GM18951 (cell line): ENCODE measurements at regions not wholly inside any gene's neighbourhood (a gene's known extent, or its start where the extent isn't known, plus 50 kb on each side); places are given as distances from the start of the nearest gene placed in this dataset.
"Not testable (repeated sequence)": the region's sequence is repeated elsewhere in the genome, so short reads cannot be mapped to it uniquely, and the experiment has no call there.

ENCODE experiments used
- POLR2A ChIP-seq: IDR thresholded peaks from 4 replicates; pipeline ENCODE4 v1.6.1; 2011; ENCODE audit warnings: mild to moderate bottlenecking; ENCODE audit not compliant: insufficient read length, insufficient read depth; ENCODE audit errors: extremely low read depth
- in situ Hi-C: fragments of 300-500 bp; cut with MboI; formaldehyde crosslinking; loops from one replicate; pipeline ENCODE4 v1.12.0; 2022; ENCODE audit warnings: low sequenced_read_pairs, mixed read lengths, inconsistent platforms; ENCODE audit not compliant: unreplicated experiment

DNA sequence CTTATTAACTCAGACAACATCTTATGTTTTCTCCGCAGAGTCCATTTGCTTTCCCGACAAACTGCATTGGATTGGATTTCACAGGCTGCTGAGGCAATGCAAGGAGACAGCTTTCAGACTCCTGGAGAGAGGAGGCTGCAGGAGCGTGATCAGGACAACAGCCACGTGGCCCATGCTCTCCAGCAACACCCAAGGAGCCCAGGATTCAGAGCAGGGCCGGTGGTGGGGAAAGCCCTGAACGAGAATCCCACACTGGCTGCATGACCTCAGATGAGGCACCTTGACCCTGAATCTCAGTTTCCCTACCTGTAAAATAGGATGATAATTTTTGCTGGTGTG, 78.3 kb upstream of the NFASC start:
- TF ChIP-seq POLR2A, result no peak
- in situ Hi-C loops, result no loop called here

DNA sequence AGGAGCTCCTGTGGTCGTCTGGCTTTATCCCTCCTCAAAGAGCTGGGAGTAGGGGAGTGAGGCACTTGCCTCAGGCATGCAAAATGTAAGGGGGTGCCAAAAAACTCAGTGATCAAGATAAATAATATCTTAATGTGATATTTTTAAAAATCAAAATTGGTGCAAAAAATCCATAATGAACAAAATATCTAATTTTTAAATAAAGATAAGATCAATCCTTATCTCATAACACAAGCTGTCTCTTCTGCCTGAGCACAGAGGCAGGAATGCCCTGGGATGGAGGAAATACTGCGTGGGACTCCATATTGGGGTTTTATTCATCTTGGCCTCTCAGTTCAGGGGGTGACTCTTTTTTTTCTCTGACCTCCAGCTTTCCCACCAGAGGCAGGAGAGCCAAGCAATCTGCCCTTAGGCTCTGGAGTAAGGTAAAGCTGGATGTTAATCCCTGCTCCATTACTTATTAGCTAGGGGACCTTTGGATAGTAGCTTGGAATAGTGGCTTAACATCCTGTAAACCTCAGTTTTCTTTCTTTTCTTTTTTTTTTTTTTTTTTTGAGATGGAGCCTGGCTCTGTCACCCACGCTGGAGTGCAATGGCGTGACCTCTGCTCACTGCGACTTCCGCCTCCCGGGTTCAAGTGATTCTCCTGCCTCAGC, 77.3 kb upstream of the NFASC start:
- in situ Hi-C loops, result no loop called here
- no peak for TF ChIP-seq POLR2A

DNA sequence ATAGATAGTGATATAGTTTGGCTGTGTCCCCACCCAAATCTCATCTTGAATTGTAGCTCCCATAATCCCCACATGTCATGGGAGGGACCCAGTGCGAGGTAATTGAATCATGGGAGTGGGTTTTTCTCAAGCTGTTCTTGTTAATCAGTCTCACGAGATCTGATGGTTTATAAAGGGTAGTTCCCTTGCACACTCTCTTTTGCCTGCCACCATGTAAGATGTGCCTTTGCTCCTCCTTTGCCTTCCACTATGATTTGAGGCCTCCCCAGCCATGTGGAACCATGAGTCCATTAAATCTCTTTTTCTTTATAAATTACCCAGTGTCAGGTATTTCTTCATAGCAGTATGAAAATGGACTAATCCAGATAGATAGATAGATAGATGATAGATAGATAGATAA, 73.8 kb upstream of the NFASC start:
- in situ Hi-C loops, result not testable (repeated sequence)

DNA sequence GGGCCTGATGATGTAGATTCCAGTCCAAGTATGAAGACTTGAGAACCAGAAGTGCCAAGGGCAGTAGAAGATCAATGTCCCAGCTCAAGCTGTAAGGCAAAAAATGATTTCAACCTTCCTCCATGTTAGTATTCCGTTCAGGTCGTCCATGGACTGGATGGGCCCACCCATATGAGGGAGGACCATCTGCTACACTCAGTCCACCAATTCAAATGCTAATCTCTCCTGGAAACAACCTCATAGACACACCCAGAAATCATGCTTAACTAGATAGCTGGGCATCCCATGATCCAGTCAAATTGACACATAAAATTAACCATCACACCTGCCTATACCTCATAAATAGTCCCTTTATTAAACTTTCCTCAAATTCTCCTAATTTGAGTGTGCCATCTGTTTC, 73.3 kb upstream of the NFASC start:
- in situ Hi-C loops, result no loop called here

DNA sequence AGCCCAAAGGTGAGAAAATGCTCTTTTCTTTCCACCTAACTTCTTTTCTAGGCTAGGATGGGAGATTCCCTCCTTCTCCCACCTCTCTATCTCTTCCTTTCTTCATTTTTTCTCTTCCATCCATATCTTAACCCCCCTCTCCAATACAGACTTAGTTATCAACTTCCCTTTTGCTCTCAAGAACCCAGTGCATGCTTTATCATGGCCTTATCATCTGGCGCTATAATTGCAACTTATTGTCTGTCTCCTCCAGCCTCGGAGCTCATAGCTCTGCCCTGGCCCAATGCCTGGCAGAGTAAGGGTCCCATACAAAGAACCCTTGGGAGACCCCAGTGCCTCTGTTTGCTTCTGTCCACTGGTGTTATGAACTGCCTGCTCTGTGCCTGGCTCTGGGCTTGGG, 71.0 kb upstream of the NFASC start:
- in situ Hi-C loops, result loop anchor here (10.0 to 25.0 kb wide), 2 partner anchors 235 to 362 kb away; no protein-coding TSS in a partner anchor
- no peak for TF ChIP-seq POLR2A

More for the DNA sequence above, 73.3 kb upstream of the NFASC start:
- no peak for TF ChIP-seq POLR2A

DNA sequence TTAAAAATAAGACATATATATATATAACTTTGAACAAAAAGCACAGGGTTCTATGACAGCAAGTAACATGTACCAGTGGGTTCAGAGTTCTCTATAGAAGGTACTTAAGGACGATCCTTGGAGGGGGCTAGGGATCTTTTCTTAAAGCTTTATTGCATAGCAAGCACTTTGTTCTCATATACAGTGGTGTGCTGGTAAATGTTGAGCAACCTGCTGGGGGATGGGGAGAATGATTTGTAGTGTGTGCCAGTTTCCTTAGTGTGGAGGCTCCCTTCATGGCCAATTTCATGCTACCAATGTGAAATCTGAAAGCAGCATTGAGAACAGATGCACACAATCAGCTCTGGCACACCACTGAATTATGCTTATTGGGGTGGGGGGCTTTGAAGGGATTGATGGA, 69.5 kb upstream of the NFASC start:
- TF ChIP-seq POLR2A, result no peak
- in situ Hi-C loops, result loop anchor here (10.0 to 25.0 kb wide), 2 partner anchors 236 to 364 kb away; no protein-coding TSS in a partner anchor

DNA sequence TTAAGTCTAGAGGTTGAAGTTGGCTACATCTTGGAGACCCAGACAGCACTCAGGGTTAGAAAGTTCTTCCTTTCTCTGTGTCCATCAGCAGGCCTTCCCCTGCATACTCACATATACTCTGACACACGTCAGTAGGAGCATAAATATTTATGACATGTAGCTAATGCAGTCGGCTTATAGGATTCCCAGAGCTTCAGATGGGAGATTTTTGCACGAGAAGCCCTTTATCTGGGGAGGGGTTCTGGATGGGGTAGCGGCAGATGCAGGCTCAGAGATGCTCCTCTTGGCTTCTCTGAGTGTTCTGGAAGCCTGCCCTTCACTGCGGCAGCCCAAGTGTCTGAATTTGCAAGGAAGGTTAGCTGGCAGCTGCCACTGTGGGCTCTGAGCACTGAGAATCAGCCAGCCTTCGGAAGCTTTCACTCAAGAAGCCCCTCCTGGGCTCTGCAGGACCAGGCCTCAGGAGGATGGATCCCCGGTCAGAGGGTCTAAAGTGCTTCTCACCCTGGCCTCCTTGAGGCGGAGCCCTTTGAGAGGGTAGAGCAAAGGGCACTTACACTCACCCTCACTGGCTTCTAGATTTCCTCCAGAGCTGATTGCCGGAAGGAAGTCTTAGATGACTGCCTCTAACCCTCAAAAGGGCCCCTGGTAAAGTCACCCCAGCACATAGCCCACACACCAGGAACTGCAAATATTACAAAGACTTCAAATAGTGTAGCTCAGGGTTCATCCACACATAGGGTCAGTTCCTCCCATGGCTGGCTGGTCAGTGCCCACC, 68.1 kb upstream of the NFASC start:
- in situ Hi-C loops, result loop anchor here (10.0 to 25.0 kb wide), 2 partner anchors 238 to 365 kb away; no protein-coding TSS in a partner anchor
- no peak for TF ChIP-seq POLR2A

DNA sequence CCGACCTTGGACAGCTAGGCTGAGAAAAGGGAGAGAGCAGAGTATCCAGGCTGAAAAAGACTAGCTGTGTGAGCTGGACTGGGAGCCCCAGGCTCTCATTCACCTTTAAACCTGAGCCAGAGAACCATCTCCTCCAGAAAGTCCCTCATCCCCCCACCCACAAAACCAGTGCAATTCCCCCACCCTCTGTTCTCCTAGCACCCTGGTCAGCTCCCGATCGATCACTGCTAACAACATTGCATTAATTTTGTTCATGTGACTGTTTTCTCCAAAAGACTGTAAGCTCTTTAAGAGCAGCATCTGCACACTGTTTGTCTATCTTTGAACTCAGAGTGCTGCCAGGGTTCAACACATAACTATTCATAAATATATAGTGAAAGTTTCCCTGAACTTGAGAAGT, 67.1 kb upstream of the NFASC start:
- in situ Hi-C loops, result loop anchor here (10.0 to 25.0 kb wide), 2 partner anchors 239 to 366 kb away; no protein-coding TSS in a partner anchor
- TF ChIP-seq POLR2A, result no peak

DNA sequence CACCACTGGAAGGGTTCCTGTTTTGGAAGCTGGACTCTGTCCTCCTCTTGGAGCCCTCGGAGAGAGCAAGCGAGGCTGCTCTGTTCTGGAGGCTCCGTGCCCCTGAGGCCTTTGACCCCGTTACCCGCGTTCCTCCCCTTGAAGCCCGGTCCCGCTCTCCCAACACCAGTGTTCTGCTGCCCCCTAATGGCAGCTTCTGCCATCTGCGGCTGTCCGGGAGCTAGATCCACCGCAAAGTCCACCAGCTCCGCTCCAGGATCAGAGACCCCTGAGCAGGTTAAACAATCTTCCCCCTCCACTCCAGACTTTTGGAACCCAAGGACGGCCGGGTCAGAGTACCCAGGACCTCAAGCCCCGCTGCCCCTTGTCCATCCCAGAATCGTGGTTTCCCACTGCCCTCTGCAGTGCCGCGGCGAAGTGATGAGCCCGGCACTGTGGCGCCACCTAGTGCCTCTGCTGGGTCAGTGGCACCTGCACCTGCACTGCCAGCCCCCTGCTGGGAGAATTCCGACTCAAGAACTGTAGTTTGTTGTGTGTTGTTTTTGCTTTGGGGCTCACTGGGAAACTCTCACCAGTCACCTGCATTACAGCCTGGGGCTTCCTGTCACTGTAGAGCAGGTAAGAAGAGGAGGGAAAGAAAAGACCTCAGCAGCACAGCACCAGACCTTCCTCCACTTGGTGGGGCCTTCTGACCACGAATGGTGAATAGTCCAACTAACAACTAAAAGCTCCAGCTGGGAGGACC, 63.5 kb upstream of the NFASC start:
- in situ Hi-C loops, result loop anchor here (10.0 to 25.0 kb wide), 2 partner anchors 242 to 370 kb away; no protein-coding TSS in a partner anchor
- no peak for TF ChIP-seq POLR2A

DNA sequence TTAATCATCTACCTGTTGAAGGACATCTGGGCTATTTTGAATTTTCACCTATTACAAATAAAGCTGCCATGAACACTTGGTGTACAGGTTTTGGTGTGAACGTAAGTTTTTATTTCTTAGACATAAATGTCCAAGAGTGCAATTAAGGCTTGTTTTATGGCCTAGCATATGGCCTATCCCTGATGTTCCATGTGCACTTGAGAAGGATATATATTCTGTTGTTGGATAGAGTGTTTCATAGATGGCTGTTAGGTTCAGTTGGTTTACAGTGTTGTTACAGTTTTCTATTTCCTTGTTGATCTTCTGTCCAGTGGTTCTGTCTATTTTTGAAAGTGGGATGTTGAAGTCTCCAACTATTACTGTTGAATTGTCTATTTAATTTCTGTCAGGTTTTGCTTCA, 61.2 kb upstream of the NFASC start:
- in situ Hi-C loops, result loop anchor here (10.0 to 25.0 kb wide), 2 partner anchors 245 to 372 kb away; no protein-coding TSS in a partner anchor

DNA sequence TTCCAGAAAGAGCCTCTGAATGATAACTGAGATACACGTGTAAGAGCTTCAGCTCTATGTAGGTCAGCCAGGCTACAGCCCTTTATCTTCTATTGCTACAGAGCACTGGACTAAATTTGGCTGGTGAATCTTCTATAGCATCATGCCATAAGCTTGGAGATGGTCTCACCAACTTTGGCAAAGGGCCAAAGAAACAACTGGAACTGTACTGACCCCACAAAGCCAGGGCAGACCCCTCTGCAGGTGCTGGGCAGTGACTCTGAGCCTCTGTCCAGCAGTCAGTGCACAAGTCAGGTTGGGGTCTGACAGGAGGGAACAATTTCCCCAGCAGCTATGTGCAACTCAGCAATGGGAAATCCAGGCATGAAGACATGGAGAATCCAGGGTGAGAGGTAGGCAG, 57.8 kb upstream of the NFASC start:
- in situ Hi-C loops, result loop anchor here (25.0 kb wide), 1 partner anchor 376 kb away; no protein-coding TSS in a partner anchor
- TF ChIP-seq POLR2A, result no peak

More for the DNA sequence above, 61.2 kb upstream of the NFASC start:
- TF ChIP-seq POLR2A, result no peak

DNA sequence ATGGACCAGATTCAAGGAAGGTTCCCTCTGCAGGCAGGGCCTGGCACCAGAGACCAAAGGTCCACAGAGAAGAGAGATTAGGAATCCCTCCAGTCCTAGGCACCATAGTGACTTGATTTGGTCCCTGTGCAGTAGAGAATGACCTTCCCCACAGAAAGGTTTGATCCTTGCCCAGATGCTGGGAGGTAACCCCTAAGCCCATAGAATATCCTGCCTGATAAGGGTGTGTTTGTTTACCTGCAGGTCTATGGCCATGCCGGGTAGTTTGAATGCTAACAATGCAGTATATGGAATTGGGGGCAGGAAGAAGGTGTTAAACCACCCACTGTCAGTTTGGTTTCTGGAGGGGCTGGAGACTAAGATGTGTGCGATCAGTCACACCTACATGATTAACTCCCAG, 57.1 kb upstream of the NFASC start:
- TF ChIP-seq POLR2A, result no peak
- in situ Hi-C loops, result loop anchor here (25.0 kb wide), 1 partner anchor 376 kb away; no protein-coding TSS in a partner anchor
